Smooth muscle cell (in vitro differentiated cells): ENCODE measurements at regions not wholly inside any gene's neighbourhood (a gene's known extent, or its start where the extent isn't known, plus 50 kb on each side); places are given as distances from the start of the nearest gene placed in this dataset.

Experiments
- DNase-seq: peaks from one replicate; lab custom pipeline; 2025; ENCODE audit not compliant: unreplicated experiment; lab: John Stamatoyannopoulos, UW
- H2AFZ ChIP-seq: fragments of 200-600 bp; sonication (generic); 2 replicates; pipeline ENCODE4 v1.6.0; 2016; ENCODE audit warnings: antibody characterized with exemption, low read depth, mild to moderate bottlenecking
- H3F3A ChIP-seq: fragments of 200-600 bp; sonication (generic); 2 replicates; pipeline ENCODE4 v1.6.0; 2017; ENCODE audit warnings: antibody characterized with exemption, low read depth
- H3K27ac ChIP-seq: fragments of 200-600 bp; sonication (generic); 2 replicates; pipeline ENCODE4 v1.5.1; 2016; ENCODE audit warnings: low read depth, mild to moderate bottlenecking
- H3K27me3 ChIP-seq: fragments of 200-600 bp; sonication (generic); 2 replicates; pipeline ENCODE4 v1.6.1; 2016; ENCODE audit warnings: low read depth, mild to moderate bottlenecking
- H3K36me3 ChIP-seq: fragments of 200-600 bp; sonication (generic); 2 replicates; pipeline ENCODE4 v1.5.1; 2016; ENCODE audit warnings: low read depth
- H3K4me1 ChIP-seq: fragments of 200-600 bp; sonication (generic); 2 replicates; pipeline ENCODE4 v1.5.1; 2016; ENCODE audit warnings: low read depth
- H3K4me2 ChIP-seq: fragments of 200-600 bp; sonication (generic); 2 replicates; pipeline ENCODE4 v1.6.0; 2016; ENCODE audit warnings: mild to moderate bottlenecking
- H3K4me3 ChIP-seq: fragments of 200-600 bp; sonication (generic); 2 replicates; pipeline ENCODE4 v1.5.1; 2016; ENCODE audit warnings: mild to moderate bottlenecking
- H3K79me2 ChIP-seq: fragments of 200-600 bp; sonication (generic); 2 replicates; pipeline ENCODE4 v1.6.0; 2016; ENCODE audit warnings: low read depth, mild to moderate bottlenecking
- H3K9ac ChIP-seq: fragments of 200-600 bp; sonication (generic); 2 replicates; pipeline ENCODE4 v1.6.0; 2016; ENCODE audit warnings: low read depth
- H3K9me3 ChIP-seq: fragments of 200-600 bp; sonication (generic); replicated peaks from 2 replicates; pipeline ENCODE4 v1.5.1; 2016; ENCODE audit warnings: low read depth
- H4K20me1 ChIP-seq: fragments of 200-600 bp; sonication (generic); 2 replicates; pipeline ENCODE4 v1.6.0; 2016; ENCODE audit warnings: low read depth
- CTCF ChIP-seq: fragments of 200-600 bp; sonication (generic); IDR thresholded peaks from 2 replicates; pipeline ENCODE4 v1.5.1; 2017; ENCODE audit warnings: borderline replicate concordance, mild to moderate bottlenecking, antibody characterized with exemption; ENCODE audit not compliant: insufficient read depth, poor library complexity, severe bottlenecking
- WGBS: methylation state at CpG from one replicate; pipeline ENCODE4 v1.1.7; 2016; ENCODE audit warnings: low lambda C conversion rate; 5-methylcytosine and 5-hydroxymethylcytosine counted together

- Histone ChIP-seq H3K9me3 (no peaks in the 10 kb centered on the region), H4K20me1 (no peaks in the 10 kb centered on the region), H3K4me3 (no peak overlapping the region), H3K27ac (no peak overlapping the region), H3K36me3 (no peaks in the 10 kb centered on the region), H3K79me2 (no peaks in the 10 kb centered on the region), H3F3A (peaks cover 38% of the 10 kb centered on the region), H3K4me2 (no peak overlapping the region), H3K9ac (no peak overlapping the region), H3K27me3 (no peaks in the 10 kb centered on the region), H3K4me1 (peaks cover 23% of the 10 kb centered on the region), H2AFZ (peak overlapping the region; percentile 5)
- no peak for TF ChIP-seq CTCF
- DNase-seq = no peak
- 57% methylated on average over 3 of the region's 3 CpGs for whole genome bisulfite sequencing
These were observed 116.5 kb upstream of the JUN start for GRCh38 chr1:58900396-58900795.

DNA sequence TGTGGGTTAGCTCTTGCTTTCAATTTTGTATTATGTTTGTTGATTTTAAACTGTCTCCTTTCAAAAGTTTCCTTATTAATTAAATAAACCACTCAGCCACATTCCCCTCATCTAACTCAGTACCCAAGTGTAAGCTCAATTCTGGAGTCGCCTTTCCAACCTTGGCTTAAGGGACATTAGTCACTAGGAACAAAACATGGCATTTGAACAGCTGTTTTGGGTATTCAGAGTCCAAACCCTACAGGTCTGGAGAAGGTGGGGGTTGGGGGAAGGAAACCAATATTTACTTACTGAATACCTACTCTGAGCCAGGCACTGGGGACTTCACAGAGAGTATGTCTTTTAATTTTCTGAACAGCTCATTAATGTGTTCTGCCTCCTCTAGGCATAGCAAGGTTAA is 117.2 kb upstream of the JUN start:
- Histone ChIP-seq H3K79me2 (no peaks in the 10 kb centered on the region), H3F3A (peaks cover 44% of the 10 kb centered on the region), H3K9ac (no peak overlapping the region), H2AFZ (no peak overlapping the region), H3K4me2 (no peak overlapping the region), H3K4me1 (peaks cover 23% of the 10 kb centered on the region), H3K36me3 (no peaks in the 10 kb centered on the region), H3K27ac (no peak overlapping the region), H3K9me3 (no peaks in the 10 kb centered on the region), H3K4me3 (no peak overlapping the region), H4K20me1 (no peaks in the 10 kb centered on the region), H3K27me3 (no peaks in the 10 kb centered on the region)
- DNase-seq = no peak
- TF ChIP-seq CTCF = no peak
- 46% methylated on average over 1 of the region's 1 CpG for WGBS

- Histone ChIP-seq H3K4me3 (peak overlapping the region; percentile 47), H3K36me3 (no peaks in the 10 kb centered on the region), H3K79me2 (no peaks in the 10 kb centered on the region), H3K9me3 (no peaks in the 10 kb centered on the region), H3K27me3 (no peaks in the 10 kb centered on the region), H3K4me2 (peak overlapping the region; percentile 81), H3F3A (peaks cover 46% of the 10 kb centered on the region), H3K4me1 (peaks cover 12% of the 10 kb centered on the region), H3K27ac (peak overlapping the region; percentile 84), H2AFZ (peak overlapping the region; percentile 45), H4K20me1 (no peaks in the 10 kb centered on the region), H3K9ac (peak overlapping the region; percentile 63)
- 57% methylated on average over 12 of the region's 12 CpGs for WGBS
- DNase-seq = no peak
- TF ChIP-seq CTCF = no peak
These were observed 119.1 kb upstream of the JUN start for GRCh38 chr1:58902830-58903513.
